ENCODE measurements at regions not wholly inside any gene's neighbourhood (a gene's known extent, or its start where the extent isn't known, plus 50 kb on each side); places are given as distances from the start of the nearest gene placed in this dataset.

DNA sequence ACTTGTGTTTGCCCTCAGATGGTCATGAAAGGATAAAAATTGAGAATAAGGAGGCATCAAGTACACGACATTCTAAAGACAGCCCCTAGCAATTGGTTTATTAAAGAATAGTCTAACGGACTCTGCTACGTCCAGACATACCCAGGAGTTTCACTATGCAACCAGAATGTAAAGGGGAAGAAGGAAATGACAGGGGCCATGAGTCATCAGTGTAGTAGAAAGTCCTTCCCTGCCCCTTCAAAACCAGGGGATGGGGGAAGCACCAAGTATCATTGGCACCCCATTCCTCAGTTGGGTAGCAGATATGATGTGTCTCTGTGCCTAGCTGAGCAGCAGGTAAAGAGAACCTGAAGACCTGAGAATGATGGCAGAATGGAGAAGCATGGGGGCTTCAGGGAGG is 367.4 kb downstream of the IL20RB start:
- Histone ChIP-seq H3K9me3 (ENCODE audit: low read depth, low read length, poor library complexity, severe bottlenecking) (no peaks in the 10 kb centered on the region), H3K4me3 (ENCODE audit: low read depth, low read length, poor library complexity, severe bottlenecking) (no peak overlapping the region), H3K27ac (ENCODE audit: low read depth, low read length, poor library complexity, severe bottlenecking) (no peak overlapping the region), H3K4me1 (ENCODE audit: insufficient read depth, low read length, poor library complexity, severe bottlenecking) (no peaks in the 10 kb centered on the region), H3K36me3 (ENCODE audit: insufficient read depth, low read length, poor library complexity, severe bottlenecking) (no peaks in the 10 kb centered on the region), H3K27me3 (replicated peaks; ENCODE audit: insufficient read depth, low read depth, low read length, poor library complexity) (peaks cover 19% of the 10 kb centered on the region)
- TF ChIP-seq EZH2 (IDR thresholded peaks at IDR 0.05; ENCODE audit: borderline replicate concordance, low read depth, low read length, poor library complexity, severe bottlenecking): no peak
- TF ChIP-seq, protein P1, sequence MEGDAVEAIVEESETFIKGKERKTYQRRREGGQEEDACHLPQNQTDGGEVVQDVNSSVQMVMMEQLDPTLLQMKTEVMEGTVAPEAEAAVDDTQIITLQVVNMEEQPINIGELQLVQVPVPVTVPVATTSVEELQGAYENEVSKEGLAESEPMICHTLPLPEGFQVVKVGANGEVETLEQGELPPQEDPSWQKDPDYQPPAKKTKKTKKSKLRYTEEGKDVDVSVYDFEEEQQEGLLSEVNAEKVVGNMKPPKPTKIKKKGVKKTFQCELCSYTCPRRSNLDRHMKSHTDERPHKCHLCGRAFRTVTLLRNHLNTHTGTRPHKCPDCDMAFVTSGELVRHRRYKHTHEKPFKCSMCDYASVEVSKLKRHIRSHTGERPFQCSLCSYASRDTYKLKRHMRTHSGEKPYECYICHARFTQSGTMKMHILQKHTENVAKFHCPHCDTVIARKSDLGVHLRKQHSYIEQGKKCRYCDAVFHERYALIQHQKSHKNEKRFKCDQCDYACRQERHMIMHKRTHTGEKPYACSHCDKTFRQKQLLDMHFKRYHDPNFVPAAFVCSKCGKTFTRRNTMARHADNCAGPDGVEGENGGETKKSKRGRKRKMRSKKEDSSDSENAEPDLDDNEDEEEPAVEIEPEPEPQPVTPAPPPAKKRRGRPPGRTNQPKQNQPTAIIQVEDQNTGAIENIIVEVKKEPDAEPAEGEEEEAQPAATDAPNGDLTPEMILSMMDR (conservative IDR thresholded peaks at IDR 0.05; ENCODE audit: low read depth, low read length): no peak
- no TSS peak for BruUV-seq (replicated peaks)
- ChIA-PET POLR2A (ENCODE audit: low non-redundant PET) (no interaction called here), CTCF (no interaction called here)
- DNase-seq (ENCODE audit: low spot score): no peak
- intact Hi-C loops (cut with micrococcal nuclease; ENCODE audit: unreplicated experiment): no loop called here

- CTCF ChIA-PET: no interaction called here
- BruUV-seq (replicated peaks): no TSS peak
Observed at GRCh38 chr3:137325934-137326333, 368.2 kb downstream of the IL20RB start.

GRCh38 chr3:137329594-137329993 is 371.8 kb downstream of the IL20RB start:
- POLR2A ChIA-PET (ENCODE audit: low non-redundant PET): no interaction called here
- Histone ChIP-seq H3K27ac (ENCODE audit: low read depth, low read length, poor library complexity, severe bottlenecking) (no peak overlapping the region), H3K9me3 (ENCODE audit: low read depth, low read length, poor library complexity, severe bottlenecking) (no peaks in the 10 kb centered on the region), H3K4me3 (ENCODE audit: low read depth, low read length, poor library complexity, severe bottlenecking) (no peak overlapping the region), H3K27me3 (replicated peaks; ENCODE audit: insufficient read depth, low read depth, low read length, poor library complexity) (peaks cover 21% of the 10 kb centered on the region), H3K36me3 (ENCODE audit: insufficient read depth, low read length, poor library complexity, severe bottlenecking) (no peaks in the 10 kb centered on the region), H3K4me1 (ENCODE audit: insufficient read depth, low read length, poor library complexity, severe bottlenecking) (no peaks in the 10 kb centered on the region)
- CTCF ChIA-PET: no interaction called here
- no TSS peak for BruUV-seq (replicated peaks)
- no peak for DNase-seq (ENCODE audit: low spot score)
- intact Hi-C loops (cut with micrococcal nuclease; ENCODE audit: unreplicated experiment): no loop called here
- TF ChIP-seq, protein P1 (conservative IDR thresholded peaks at IDR 0.05; ENCODE audit: low read depth, low read length): no peak
- no peak for TF ChIP-seq EZH2 (IDR thresholded peaks at IDR 0.05; ENCODE audit: borderline replicate concordance, low read depth, low read length, poor library complexity, severe bottlenecking)

More at GRCh38 chr3:137325934-137326333, 368.2 kb downstream of the IL20RB start:
- Histone ChIP-seq H3K9me3 (ENCODE audit: low read depth, low read length, poor library complexity, severe bottlenecking) (no peaks in the 10 kb centered on the region), H3K27ac (ENCODE audit: low read depth, low read length, poor library complexity, severe bottlenecking) (no peak overlapping the region), H3K27me3 (replicated peaks; ENCODE audit: insufficient read depth, low read depth, low read length, poor library complexity) (peaks cover 21% of the 10 kb centered on the region), H3K36me3 (ENCODE audit: insufficient read depth, low read length, poor library complexity, severe bottlenecking) (no peaks in the 10 kb centered on the region), H3K4me1 (ENCODE audit: insufficient read depth, low read length, poor library complexity, severe bottlenecking) (no peaks in the 10 kb centered on the region), H3K4me3 (ENCODE audit: low read depth, low read length, poor library complexity, severe bottlenecking) (no peak overlapping the region)
- TF ChIP-seq, protein P1 (conservative IDR thresholded peaks at IDR 0.05; ENCODE audit: low read depth, low read length): no peak
- no peak for TF ChIP-seq EZH2 (IDR thresholded peaks at IDR 0.05; ENCODE audit: borderline replicate concordance, low read depth, low read length, poor library complexity, severe bottlenecking)
- POLR2A ChIA-PET (ENCODE audit: low non-redundant PET): no interaction called here
- intact Hi-C loops (cut with micrococcal nuclease; ENCODE audit: unreplicated experiment): no loop called here
- no peak for DNase-seq (ENCODE audit: low spot score)

All from A673 (cell line).